Ascending aorta (tissue), 2 donors: ENCODE measurements at regions not wholly inside any gene's neighbourhood (a gene's known extent, or its start where the extent isn't known, plus 50 kb on each side); places are given as distances from the start of the nearest gene placed in this dataset.

Experiments
- DNase-seq, 2 donors: peaks; one replicate each; pipeline ENCODE4 v3.0.0-alpha.2; 2019; ENCODE audit warnings: low spot score in 2 of 2
- H3K27ac ChIP-seq, 2 donors: fragments of 200-600 bp; sonication (generic); one replicate each; pipeline ENCODE4 v1.5.1; 2016 to 2017; ENCODE audit warnings: mild to moderate bottlenecking in 1 of 2
- H3K27me3 ChIP-seq: fragments of 200-600 bp; sonication (generic); one replicate; pipeline ENCODE4 v1.5.1; 2017
- H3K36me3 ChIP-seq, 2 donors: fragments of 200-600 bp; sonication (generic); one replicate each; pipeline ENCODE4 v1.5.1; 2016
- H3K4me1 ChIP-seq, 2 donors: fragments of 200-600 bp; sonication (generic); one replicate each; pipeline ENCODE4 v1.5.1; 2016 to 2017; ENCODE audit warnings: mild to moderate bottlenecking in 1 of 2
- H3K4me3 ChIP-seq, 2 donors: fragments of 200-600 bp; sonication (generic); one replicate each; pipeline ENCODE4 v1.5.1; 2016 to 2017; ENCODE audit warnings: mild to moderate bottlenecking in 1 of 2
- H3K9me3 ChIP-seq, 2 donors: fragments of 200-600 bp; sonication (generic); one replicate each; pipeline ENCODE4 v1.5.1; 2016
- intact Hi-C: fragments of 100-400 bp; cut with DNase I; formaldehyde crosslinking; loops from one replicate; pipeline ENCODE4 v1.15.1; 2023
- TF ChIP-seq, protein P1 (sequence below), 3 experiments: fragments of 200-600 bp in 2 of 3; fragments of 450-650 bp in 1 of 3; sonication (generic) in 2 of 3; IDR thresholded peaks; one replicate each; pipeline ENCODE4 v1.5.1; 2016 to 2019; ENCODE audit warnings: antibody characterized with exemption in 3 of 3, mild to moderate bottlenecking in 1 of 3, moderate library complexity in 1 of 3

DNA sequence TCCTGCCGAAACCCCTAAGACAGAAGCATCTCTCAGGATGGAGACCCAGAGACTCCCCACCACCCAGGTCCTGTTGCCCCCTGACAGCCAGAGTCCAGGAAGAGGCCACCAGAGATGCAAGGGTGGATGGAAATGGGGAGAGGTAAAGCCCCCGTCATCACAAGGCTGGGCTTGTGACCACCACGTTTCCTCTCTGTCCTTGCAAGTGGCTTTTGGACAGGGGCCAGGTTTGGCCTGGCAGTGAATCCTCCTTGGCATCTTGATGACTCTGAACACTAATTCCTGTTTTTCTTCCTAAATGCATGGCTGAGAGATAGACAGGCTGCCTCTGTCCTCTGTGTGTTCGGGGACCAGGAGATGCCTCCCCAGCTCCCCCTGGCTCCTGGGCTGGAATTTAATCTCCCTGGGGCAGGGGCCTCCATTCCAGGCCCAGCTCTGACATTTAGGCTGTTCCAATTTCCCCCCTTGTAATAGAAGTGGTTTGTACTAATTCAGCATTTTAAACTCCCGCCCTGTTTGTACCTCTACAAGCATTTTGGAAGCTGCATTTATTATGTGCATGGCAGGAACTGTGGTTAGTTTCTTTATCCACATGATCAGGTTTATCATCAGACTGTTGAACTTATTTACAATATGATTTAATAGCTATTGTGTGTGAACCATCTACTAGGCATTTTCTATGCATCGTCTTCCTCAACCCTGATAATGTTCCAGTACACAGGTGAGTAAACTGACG is 116.1 kb upstream of the IRX6 start:
- no peaks in the 10 kb centered on the region for H3K27me3 ChIP-seq
- no peak overlapping the region for H3K4me3 ChIP-seq
- H3K9me3 ChIP-seq = no peaks in the 10 kb centered on the region
- intact Hi-C loops = no loop called here
- H3K4me1 ChIP-seq = no peaks in the 10 kb centered on the region
- H3K27ac ChIP-seq = no peak overlapping the region
- DNase-seq = no peak
- TF ChIP-seq, protein P1, sequence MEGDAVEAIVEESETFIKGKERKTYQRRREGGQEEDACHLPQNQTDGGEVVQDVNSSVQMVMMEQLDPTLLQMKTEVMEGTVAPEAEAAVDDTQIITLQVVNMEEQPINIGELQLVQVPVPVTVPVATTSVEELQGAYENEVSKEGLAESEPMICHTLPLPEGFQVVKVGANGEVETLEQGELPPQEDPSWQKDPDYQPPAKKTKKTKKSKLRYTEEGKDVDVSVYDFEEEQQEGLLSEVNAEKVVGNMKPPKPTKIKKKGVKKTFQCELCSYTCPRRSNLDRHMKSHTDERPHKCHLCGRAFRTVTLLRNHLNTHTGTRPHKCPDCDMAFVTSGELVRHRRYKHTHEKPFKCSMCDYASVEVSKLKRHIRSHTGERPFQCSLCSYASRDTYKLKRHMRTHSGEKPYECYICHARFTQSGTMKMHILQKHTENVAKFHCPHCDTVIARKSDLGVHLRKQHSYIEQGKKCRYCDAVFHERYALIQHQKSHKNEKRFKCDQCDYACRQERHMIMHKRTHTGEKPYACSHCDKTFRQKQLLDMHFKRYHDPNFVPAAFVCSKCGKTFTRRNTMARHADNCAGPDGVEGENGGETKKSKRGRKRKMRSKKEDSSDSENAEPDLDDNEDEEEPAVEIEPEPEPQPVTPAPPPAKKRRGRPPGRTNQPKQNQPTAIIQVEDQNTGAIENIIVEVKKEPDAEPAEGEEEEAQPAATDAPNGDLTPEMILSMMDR (IDR thresholded peaks at IDR 0.05) = no peak
- H3K36me3 ChIP-seq = no peaks in the 10 kb centered on the region

- no peaks in the 10 kb centered on the region for H3K27me3 ChIP-seq
- DNase-seq = no peak
- no peak overlapping the region for H3K27ac ChIP-seq
- intact Hi-C loops = no loop called here
- no peaks in the 10 kb centered on the region for H3K4me1 ChIP-seq
- TF ChIP-seq, protein P1 (IDR thresholded peaks at IDR 0.05) = no peak
- H3K36me3 ChIP-seq = no peaks in the 10 kb centered on the region
- H3K9me3 ChIP-seq = no peaks in the 10 kb centered on the region
- H3K4me3 ChIP-seq = no peak overlapping the region
Measured at GRCh38 chr16:55209626-55210025, 114.4 kb upstream of the IRX6 start.

DNA sequence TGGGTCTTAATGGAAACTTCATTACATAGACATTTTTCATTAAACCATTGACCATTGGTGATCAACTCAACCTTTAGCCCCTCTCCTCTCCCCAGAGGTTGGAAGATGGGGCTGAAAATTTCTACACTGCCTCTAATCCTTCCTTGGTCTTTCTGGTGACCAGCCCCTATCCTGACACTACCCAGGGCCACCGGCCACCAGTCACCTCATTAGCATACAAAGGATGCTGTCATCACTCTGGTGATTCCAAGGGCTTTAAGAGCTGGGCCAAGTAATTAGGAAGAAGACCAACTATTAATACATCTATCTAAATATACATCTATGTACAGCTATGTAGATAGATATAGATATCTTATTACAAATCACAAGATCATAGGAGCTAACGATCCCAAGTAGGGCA is 111.2 kb upstream of the IRX6 start:
- Histone ChIP-seq H3K4me3 (no peak overlapping the region), H3K9me3 (no peaks in the 10 kb centered on the region), H3K36me3 (no peaks in the 10 kb centered on the region), H3K27me3 (no peaks in the 10 kb centered on the region), H3K4me1 (no peaks in the 10 kb centered on the region), H3K27ac (no peak overlapping the region)
- TF ChIP-seq, protein P1 (IDR thresholded peaks at IDR 0.05) = no peak
- intact Hi-C loops = no loop called here
- no peak for DNase-seq

DNA sequence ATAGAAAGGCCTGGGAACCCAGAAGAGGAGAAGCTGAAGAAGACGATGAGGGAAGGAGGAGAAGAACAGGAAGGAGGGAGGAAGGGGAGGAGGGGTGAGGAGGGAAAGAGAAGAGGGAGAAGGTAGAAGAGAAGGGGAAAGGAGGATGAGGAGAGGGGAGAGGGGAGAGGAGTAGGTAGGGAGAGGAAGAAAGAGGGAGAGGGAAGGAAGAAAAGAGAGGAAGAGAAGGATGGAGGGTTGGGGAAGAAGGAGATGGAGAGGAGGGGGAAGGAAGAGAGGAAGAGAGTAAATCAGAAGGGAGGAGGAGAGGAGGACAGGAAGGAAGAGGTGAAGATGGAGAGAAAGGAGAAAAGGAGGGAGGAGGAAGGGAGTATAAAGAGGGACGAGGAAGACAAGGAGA is 109.6 kb upstream of the IRX6 start:
- no peaks in the 10 kb centered on the region for H3K36me3 ChIP-seq
- TF ChIP-seq, protein P1 (IDR thresholded peaks at IDR 0.05) = no peak
- no peak overlapping the region for H3K4me3 ChIP-seq
- no peaks in the 10 kb centered on the region for H3K4me1 ChIP-seq
- H3K9me3 ChIP-seq = no peaks in the 10 kb centered on the region
- H3K27ac ChIP-seq = no peak overlapping the region
- no peak for DNase-seq
- no peaks in the 10 kb centered on the region for H3K27me3 ChIP-seq
- intact Hi-C loops = no loop called here

DNA sequence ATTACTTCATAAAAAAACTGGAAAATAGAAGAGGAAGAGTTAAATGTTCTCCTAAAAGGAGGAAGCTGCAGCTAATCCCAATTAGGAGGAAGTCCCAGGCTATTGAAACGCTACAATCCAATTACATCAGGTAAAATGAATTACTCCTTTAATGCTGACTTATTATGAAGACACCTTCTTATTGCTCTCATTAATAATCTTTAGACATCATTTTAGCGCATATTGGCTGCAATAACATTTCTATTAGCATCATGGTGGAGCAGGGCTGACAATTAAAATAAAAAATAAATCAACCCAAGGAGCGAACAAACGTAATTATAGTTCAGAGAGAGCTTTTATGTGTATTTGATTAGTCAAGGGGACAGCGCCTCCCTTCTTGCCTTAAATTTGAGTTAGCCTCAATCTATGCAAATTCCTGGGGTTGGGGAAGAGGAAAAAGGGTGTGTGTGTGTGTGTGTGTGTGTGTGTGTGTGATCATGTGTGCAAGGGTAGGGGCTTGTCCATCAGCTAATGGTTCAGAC is 109.0 kb upstream of the IRX6 start:
- intact Hi-C loops = no loop called here
- H3K27ac ChIP-seq = no peak overlapping the region
- no peaks in the 10 kb centered on the region for H3K9me3 ChIP-seq
- no peaks in the 10 kb centered on the region for H3K4me1 ChIP-seq
- no peaks in the 10 kb centered on the region for H3K27me3 ChIP-seq
- TF ChIP-seq, protein P1 (IDR thresholded peaks at IDR 0.05) = no peak
- no peak overlapping the region for H3K4me3 ChIP-seq
- H3K36me3 ChIP-seq = no peaks in the 10 kb centered on the region
- DNase-seq = no peak
